ENCODE measurements at regions not wholly inside any gene's neighbourhood (a gene's known extent, or its start where the extent isn't known, plus 50 kb on each side); places are given as distances from the start of the nearest gene placed in this dataset.

DNA sequence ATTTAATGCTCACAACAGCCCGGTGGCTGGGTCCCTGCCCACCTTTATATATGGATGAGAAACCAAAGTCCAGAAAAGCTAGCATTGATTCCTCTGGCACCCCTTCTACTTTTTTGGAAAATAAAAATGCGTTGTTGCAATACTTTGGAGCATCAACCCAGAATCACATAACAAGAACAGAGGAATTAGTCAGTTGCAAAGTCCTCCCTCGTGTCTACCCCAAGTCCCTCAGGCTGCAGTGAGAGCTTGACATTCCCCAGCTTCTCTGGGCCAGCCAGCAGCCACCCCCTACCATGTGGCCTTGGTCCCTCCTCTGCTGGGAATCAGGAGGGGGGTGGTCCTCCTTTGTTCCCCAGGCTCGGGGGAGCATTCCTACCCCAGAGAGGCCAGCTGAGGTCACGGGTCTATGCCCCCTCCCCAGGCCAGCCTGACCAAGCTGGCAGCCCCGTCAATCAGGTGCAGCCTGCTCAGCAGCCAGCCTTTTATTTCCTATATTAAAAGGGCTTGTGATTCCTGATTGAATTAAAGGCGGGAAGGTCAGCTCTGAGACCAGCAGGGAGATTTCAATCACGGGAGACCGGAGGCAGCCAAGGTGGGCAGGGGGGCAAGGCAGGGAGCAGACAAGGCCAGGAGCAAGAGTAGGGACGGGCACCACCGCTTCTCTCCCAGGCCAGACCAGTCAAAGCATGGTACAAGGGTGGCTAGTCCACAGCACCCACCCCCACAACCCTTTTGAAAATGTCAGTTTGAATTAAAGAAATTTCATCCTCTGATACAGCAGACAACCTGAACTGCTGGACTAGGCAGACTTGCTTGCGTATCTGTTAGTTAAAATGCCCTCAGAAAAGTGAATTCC, 158.9 kb downstream of the MRPL14 start:
- no peak overlapping the region for H3K4me3 ChIP-seq (ENCODE audit: low read depth, low read length)
- DNase-seq (ENCODE audit: low read depth): no peak
- TF ChIP-seq, protein P1, sequence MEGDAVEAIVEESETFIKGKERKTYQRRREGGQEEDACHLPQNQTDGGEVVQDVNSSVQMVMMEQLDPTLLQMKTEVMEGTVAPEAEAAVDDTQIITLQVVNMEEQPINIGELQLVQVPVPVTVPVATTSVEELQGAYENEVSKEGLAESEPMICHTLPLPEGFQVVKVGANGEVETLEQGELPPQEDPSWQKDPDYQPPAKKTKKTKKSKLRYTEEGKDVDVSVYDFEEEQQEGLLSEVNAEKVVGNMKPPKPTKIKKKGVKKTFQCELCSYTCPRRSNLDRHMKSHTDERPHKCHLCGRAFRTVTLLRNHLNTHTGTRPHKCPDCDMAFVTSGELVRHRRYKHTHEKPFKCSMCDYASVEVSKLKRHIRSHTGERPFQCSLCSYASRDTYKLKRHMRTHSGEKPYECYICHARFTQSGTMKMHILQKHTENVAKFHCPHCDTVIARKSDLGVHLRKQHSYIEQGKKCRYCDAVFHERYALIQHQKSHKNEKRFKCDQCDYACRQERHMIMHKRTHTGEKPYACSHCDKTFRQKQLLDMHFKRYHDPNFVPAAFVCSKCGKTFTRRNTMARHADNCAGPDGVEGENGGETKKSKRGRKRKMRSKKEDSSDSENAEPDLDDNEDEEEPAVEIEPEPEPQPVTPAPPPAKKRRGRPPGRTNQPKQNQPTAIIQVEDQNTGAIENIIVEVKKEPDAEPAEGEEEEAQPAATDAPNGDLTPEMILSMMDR (conservative IDR thresholded peaks at IDR 0.05; ENCODE audit: low read depth, low read length): no peak

DNA sequence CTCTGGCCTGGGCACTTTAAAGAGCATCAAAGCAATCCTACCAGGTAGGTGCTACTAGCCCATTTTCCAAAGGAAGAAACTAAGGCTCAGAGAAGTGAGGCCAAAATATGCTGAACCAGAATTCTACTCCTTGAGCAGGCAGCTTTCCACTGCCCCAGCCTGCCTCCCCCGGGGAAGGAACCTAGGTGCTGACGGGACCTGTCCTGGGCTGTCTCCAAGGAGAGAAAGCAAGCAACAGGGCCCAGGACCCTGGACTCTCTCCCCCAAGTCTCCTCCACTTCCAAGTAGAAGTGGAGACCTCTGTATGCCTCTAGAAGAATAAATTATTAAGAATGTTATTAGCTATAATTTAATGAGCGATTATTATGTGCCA, 159.5 kb downstream of the MRPL14 start:
- TF ChIP-seq, protein P1 (conservative IDR thresholded peaks at IDR 0.05; ENCODE audit: low read depth, low read length): no peak
- no peak for DNase-seq (ENCODE audit: low read depth)
- H3K4me3 ChIP-seq (ENCODE audit: low read depth, low read length): no peak overlapping the region

DNA sequence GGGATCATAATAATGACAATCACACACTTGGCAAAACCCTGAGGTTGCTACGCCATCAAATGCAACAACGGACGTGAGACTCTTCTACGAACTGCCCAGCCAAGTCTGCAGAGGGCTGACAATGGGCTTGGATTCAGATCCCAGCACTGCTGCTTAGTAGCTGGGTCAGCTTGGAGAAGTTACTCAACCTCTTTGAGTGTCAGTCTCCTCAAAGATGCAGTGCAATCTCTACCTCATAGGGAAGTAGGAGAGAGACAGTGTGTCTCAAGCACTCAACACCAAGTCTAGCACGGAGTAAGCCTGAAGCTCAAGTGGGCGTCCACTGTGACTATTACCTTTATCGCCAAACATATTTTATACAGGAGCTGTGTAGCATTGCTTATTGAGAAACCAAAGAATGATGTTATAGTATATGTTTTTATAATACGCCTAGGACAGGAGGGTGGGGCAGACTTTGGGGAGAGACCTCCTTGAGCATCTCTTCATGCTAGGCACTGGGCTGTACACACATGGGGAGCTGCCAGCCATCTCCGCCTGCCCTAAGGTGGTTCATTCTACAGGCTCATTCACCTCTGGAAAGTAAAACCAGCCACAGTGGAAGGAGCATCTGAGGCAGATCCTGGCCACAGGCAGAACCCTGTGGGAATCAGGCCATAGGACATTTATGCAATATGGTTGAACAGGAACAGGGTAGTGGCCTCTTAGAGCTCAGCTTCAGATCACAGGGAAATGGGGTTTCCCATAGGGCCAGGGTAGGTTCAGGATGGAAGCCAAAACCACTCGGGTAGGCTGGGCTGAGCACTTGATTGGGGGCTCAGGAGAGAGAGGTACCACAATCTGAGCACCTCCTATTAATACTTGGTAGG, 160.2 kb downstream of the MRPL14 start:
- H3K4me3 ChIP-seq (ENCODE audit: low read depth, low read length): no peak overlapping the region
- no peak for DNase-seq (ENCODE audit: low read depth)
- TF ChIP-seq, protein P1 (conservative IDR thresholded peaks at IDR 0.05; ENCODE audit: low read depth, low read length): no peak

DNA sequence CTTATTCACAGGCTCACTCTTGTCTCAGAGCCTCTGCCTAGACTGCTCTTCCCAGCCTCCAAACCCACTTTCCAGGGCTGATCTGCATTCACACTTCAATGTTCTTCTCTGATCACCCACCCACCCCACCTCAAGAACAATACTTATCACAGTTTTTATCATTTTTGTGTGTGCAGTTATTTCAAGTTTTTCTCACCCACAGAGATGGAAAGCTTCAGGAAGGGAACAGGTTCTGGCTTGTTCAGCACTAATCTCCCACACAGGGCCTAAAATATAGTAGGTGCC, 160.9 kb downstream of the MRPL14 start:
- no peak for DNase-seq (ENCODE audit: low read depth)
- TF ChIP-seq, protein P1 (conservative IDR thresholded peaks at IDR 0.05; ENCODE audit: low read depth, low read length): no peak
- H3K4me3 ChIP-seq (ENCODE audit: low read depth, low read length): no peak overlapping the region

DNA sequence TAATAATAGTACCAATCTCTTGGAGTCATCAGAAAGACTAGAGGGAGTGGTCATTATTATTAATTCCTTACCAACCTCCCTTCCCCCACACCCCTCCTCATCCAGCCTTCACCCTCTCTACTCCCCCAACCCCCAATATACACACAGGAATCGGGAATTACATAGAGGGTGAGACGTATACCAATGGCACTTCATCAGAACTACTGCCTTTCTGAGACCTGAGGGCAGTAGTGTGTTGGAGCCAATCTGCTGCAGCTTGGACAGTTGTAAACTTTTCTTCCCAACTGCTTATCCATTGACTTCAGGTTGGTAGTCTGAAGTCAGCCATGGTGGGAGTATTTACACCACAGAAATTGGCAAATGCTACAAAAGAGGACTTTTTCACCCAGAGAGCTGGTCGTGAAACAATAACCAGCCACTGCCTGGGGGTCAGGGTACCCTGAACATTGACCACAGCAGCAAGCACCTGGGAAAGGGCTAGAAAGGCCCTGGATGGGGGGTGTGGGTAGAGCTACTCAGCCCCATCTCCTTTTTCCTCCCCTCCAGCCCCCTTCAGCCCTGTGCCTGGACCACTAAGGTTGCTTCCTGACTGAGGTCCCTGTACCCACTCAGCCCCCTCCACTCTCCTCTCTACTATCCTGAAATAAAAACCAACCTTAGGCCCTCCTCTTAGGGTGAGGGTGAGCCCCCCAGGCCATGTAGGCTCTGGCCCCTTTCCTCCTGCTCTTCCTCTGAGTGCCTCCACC, 161.5 kb downstream of the MRPL14 start:
- no peak for DNase-seq (ENCODE audit: low read depth)
- TF ChIP-seq, protein P1 (conservative IDR thresholded peaks at IDR 0.05; ENCODE audit: low read depth, low read length): no peak
- no peak overlapping the region for H3K4me3 ChIP-seq (ENCODE audit: low read depth, low read length)

DNA sequence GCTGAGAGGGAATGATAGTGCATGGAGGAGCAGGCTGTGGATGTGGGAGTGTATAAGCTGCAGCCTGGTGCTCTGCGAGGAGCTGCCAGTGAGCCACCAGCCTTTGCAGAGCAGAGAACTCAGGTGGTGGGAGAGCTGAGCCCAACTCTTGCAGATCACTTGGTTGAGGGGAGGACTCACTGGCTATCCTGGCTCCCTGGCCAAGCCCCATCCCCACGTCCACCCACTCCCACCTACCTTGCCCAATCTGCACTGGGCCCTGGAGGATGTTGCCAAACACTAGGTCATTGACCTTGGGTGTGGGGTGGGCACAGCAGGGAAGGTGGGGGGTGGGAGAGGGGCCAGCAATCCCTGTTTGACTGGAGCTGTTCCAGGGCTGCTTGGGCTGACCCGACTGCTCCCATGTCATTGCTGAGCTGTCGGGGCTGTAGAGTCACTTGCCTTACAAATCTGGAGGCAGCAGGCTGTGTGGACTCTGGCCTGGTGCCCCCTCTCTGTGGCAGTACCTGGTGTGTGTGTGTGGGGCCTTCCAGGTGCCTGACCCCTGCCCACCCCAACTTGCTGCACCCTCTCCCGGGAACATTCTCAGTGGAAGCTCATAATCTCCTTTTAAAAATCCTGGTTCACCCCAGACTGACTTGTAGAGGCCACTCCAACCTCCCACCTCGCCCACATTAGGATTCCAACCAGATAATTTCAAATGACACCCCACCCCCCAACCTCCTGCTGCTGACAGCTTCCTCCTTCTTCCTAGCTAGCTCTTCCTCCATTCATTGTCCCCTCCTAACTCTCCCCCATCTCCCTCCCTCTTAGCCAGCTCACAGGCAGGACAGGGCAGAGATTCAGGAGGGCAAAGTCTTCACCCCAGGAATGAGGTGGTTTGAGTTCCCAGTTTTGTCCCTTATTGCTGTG, 162.3 kb downstream of the MRPL14 start:
- no peak overlapping the region for H3K4me3 ChIP-seq (ENCODE audit: low read depth, low read length)
- DNase-seq (ENCODE audit: low read depth): no peak
- TF ChIP-seq, protein P1 (conservative IDR thresholded peaks at IDR 0.05; ENCODE audit: low read depth, low read length): no peak
